Keratinocyte (primary cell): ENCODE measurements at regions not wholly inside any gene's neighbourhood (a gene's known extent, or its start where the extent isn't known, plus 50 kb on each side); places are given as distances from the start of the nearest gene placed in this dataset.

ENCODE experiments used
- DNase-seq: peaks from one replicate; pipeline ENCODE4 v3.0.0-alpha.2; 2011; ENCODE audit warnings: low read depth, missing footprints, low spot score
- FAIRE-seq: peaks from 2 replicates; lab custom pipeline; 2011; peaks lifted over from hg19 to GRCh38; lab: Jason Lieb, UNC
- H2AFZ ChIP-seq: 2 replicates; pipeline ENCODE4 v1.6.0; 2012; ENCODE audit warnings: low read length, control low read depth, inconsistent platforms; ENCODE audit not compliant: control insufficient read depth
- H3K27ac ChIP-seq: 2 replicates; pipeline ENCODE4 v1.5.1; 2011; ENCODE audit warnings: low read length; ENCODE audit not compliant: control insufficient read depth, insufficient read depth
- H3K27me3 ChIP-seq: 3 replicates; pipeline ENCODE4 v1.6.0; 2011; ENCODE audit warnings: low read length; ENCODE audit not compliant: control insufficient read depth, insufficient read depth; ENCODE audit errors: extremely low read depth
- H3K36me3 ChIP-seq, 2 experiments: 2 replicates in 1 of 2; 3 replicates in 1 of 2; pipeline ENCODE4 v1.5.1; 2011; ENCODE audit warnings: low read length in 2 of 2, mild to moderate bottlenecking in 1 of 2; ENCODE audit not compliant: control insufficient read depth in 2 of 2, insufficient read depth in 2 of 2; ENCODE audit errors: extremely low read depth in 1 of 2
- H3K4me1 ChIP-seq: 3 replicates; pipeline ENCODE4 v1.5.1; 2011; ENCODE audit warnings: low read length; ENCODE audit not compliant: control insufficient read depth, insufficient read depth; ENCODE audit errors: extremely low read depth
- H3K4me2 ChIP-seq: 3 replicates; pipeline ENCODE4 v1.6.0; 2011; ENCODE audit warnings: low read depth, low read length; ENCODE audit not compliant: control insufficient read depth, insufficient read depth; ENCODE audit errors: extremely low read depth
- H3K4me3 ChIP-seq, 3 experiments: fragments of 200-600 bp in 1 of 3; sonication (generic) in 1 of 3; 2 replicates in 2 of 3; 3 replicates in 1 of 3; pipeline ENCODE4 v1.5.1; 2011 to 2016; ENCODE audit warnings: low read length in 3 of 3, mild to moderate bottlenecking in 3 of 3, control low read depth in 2 of 3, inconsistent platforms in 1 of 3, low read depth in 1 of 3, mixed read lengths in 1 of 3, mixed run types in 1 of 3, moderate library complexity in 1 of 3; ENCODE audit not compliant: control insufficient read depth in 2 of 3, insufficient read depth in 2 of 3; ENCODE audit errors: extremely low read depth in 1 of 3
- H3K79me2 ChIP-seq: 2 replicates; pipeline ENCODE4 v1.6.0; 2012; ENCODE audit warnings: low read length; ENCODE audit not compliant: control insufficient read depth, insufficient read depth
- H3K9ac ChIP-seq: 3 replicates; pipeline ENCODE4 v1.6.0; 2011; ENCODE audit warnings: low read length; ENCODE audit not compliant: control insufficient read depth, insufficient read depth; ENCODE audit errors: extremely low read depth
- H3K9me1 ChIP-seq: 3 replicates; pipeline ENCODE4 v1.6.0; 2011; ENCODE audit warnings: low read length; ENCODE audit not compliant: control insufficient read depth, insufficient read depth; ENCODE audit errors: extremely low read depth
- H3K9me3 ChIP-seq: 2 replicates; pipeline ENCODE4 v1.5.1; 2012; ENCODE audit warnings: low read depth, low read length; ENCODE audit not compliant: control insufficient read depth
- H4K20me1 ChIP-seq: 3 replicates; pipeline ENCODE4 v1.6.0; 2011; ENCODE audit warnings: low read length; ENCODE audit not compliant: control insufficient read depth, insufficient read depth; ENCODE audit errors: extremely low read depth
- EZH2 ChIP-seq: IDR thresholded peaks from one replicate; pipeline ENCODE4 v1.6.1; 2012; ENCODE audit warnings: inconsistent platforms, mild to moderate bottlenecking, low read length, moderate library complexity
- dilution Hi-C: fragments of 300-500 bp; cut with MboI; formaldehyde crosslinking; loops from one replicate; pipeline ENCODE4 v1.7.0; 2020; ENCODE audit warnings: low sequenced_read_pairs; ENCODE audit not compliant: extremely low pct_ligation_motif_present
- TF ChIP-seq, protein P1 (sequence below), 3 experiments: IDR thresholded peaks in 1 of 3; conservative IDR thresholded peaks in 1 of 3; optimal IDR thresholded peaks in 1 of 3; 2 replicates in 2 of 3; 3 replicates in 1 of 3; pipeline versions ENCODE3 to v1.5.1; 2011; ENCODE audit warnings: low read length in 3 of 3, mild to moderate bottlenecking in 3 of 3, moderate library complexity in 2 of 3, control low read depth in 1 of 3, inconsistent platforms in 1 of 3; ENCODE audit not compliant: insufficient read depth in 2 of 3; ENCODE audit errors: extremely low read depth in 1 of 3

DNA sequence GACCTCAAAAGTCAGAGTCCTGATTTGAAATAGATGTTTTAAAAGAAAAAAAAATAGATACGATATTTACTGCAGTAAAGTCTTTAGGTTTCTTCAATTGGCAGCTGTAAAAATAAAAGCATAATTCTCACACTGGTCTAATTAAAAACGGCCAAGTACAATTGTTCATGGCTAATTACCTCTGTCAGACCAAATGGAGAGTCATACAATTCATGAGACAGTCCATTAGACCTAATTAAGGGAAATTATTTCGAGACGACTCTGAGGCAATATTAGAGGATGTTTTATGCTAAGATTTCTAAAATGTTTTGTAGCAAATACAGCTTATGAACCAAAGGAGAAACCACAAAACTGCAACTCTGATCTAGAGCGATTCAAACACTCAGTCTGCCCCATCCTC, 131.3 kb downstream of the PHLDA1 start:
- Histone ChIP-seq H3K9me1 (no peaks in the 10 kb centered on the region), H3K4me2 (no peak overlapping the region), H3K27me3 (no peaks in the 10 kb centered on the region), H4K20me1 (no peaks in the 10 kb centered on the region), H3K79me2 (no peaks in the 10 kb centered on the region), H3K9ac (no peak overlapping the region), H3K36me3 (no peaks in the 10 kb centered on the region), H3K4me3 (no peak overlapping the region), H2AFZ (no peak overlapping the region), H3K27ac (no peak overlapping the region), H3K9me3 (no peaks in the 10 kb centered on the region), H3K4me1 (no peaks in the 10 kb centered on the region)
- dilution Hi-C loops, result no loop called here
- DNase-seq, result no peak
- no peak for FAIRE-seq
- TF ChIP-seq EZH2, result no peak
- TF ChIP-seq, protein P1, sequence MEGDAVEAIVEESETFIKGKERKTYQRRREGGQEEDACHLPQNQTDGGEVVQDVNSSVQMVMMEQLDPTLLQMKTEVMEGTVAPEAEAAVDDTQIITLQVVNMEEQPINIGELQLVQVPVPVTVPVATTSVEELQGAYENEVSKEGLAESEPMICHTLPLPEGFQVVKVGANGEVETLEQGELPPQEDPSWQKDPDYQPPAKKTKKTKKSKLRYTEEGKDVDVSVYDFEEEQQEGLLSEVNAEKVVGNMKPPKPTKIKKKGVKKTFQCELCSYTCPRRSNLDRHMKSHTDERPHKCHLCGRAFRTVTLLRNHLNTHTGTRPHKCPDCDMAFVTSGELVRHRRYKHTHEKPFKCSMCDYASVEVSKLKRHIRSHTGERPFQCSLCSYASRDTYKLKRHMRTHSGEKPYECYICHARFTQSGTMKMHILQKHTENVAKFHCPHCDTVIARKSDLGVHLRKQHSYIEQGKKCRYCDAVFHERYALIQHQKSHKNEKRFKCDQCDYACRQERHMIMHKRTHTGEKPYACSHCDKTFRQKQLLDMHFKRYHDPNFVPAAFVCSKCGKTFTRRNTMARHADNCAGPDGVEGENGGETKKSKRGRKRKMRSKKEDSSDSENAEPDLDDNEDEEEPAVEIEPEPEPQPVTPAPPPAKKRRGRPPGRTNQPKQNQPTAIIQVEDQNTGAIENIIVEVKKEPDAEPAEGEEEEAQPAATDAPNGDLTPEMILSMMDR (optimal IDR thresholded peaks at IDR 0.05 in 1 of 3, IDR thresholded peaks at IDR 0.05 in 1 of 3, conservative IDR thresholded peaks at IDR 0.05 in 1 of 3; ENCODE audit: extremely low read depth in 1 of 3, insufficient read depth in 2 of 3, low read length in 3 of 3), result no peak

- peaks cover 10% of the 10 kb centered on the region for H3K4me1 ChIP-seq
- dilution Hi-C loops, result no loop called here
Observed at GRCh38 chr12:75894965-75895754, 136.4 kb downstream of the PHLDA1 start.

More at GRCh38 chr12:75894965-75895754, 136.4 kb downstream of the PHLDA1 start:
- TF ChIP-seq, protein P1 (optimal IDR thresholded peaks at IDR 0.05 in 1 of 3, IDR thresholded peaks at IDR 0.05 in 1 of 3, conservative IDR thresholded peaks at IDR 0.05 in 1 of 3; ENCODE audit: extremely low read depth in 1 of 3, insufficient read depth in 2 of 3, low read length in 3 of 3), result no peak
- TF ChIP-seq EZH2, result no peak
- Histone ChIP-seq H3K27ac (no peak overlapping the region), H2AFZ (no peak overlapping the region), H3K79me2 (no peaks in the 10 kb centered on the region), H3K4me2 (no peak overlapping the region), H4K20me1 (no peaks in the 10 kb centered on the region), H3K9me3 (no peaks in the 10 kb centered on the region), H3K36me3 (no peaks in the 10 kb centered on the region), H3K4me3 (no peak overlapping the region), H3K27me3 (no peaks in the 10 kb centered on the region), H3K9me1 (no peaks in the 10 kb centered on the region), H3K9ac (no peak overlapping the region)
- DNase-seq (no peak), FAIRE-seq (no peak)
